ENCODE measurements at regions not wholly inside any gene's neighbourhood (a gene's known extent, or its start where the extent isn't known, plus 50 kb on each side); places are given as distances from the start of the nearest gene placed in this dataset.

DNA sequence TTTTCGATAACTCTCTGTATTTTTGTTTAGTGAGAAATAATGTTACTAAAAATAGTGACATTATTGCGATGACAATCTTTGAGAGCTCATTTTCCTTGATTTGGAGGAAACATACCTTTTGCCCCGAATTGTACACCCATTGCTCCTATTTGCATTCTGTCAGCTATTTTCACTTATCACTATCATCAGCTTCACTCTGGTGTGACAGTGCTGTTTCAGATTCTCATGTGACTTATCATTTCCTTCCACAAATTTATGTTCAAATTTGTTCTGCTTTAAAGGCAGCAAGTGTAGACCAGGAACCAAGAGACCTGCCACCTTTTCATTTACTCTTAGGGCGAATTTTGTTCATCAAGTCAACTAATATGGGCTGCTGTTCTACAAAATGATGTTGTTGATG, 179.4 kb downstream of the RBM46 start:
- H3K9me3 ChIP-seq (ENCODE audit: control insufficient read depth, insufficient read depth, low read length) = no peaks in the 10 kb centered on the region
- no peaks in the 10 kb centered on the region for H3K4me1 ChIP-seq (ENCODE audit: control insufficient read depth, low read length)
- TF ChIP-seq, protein P1, sequence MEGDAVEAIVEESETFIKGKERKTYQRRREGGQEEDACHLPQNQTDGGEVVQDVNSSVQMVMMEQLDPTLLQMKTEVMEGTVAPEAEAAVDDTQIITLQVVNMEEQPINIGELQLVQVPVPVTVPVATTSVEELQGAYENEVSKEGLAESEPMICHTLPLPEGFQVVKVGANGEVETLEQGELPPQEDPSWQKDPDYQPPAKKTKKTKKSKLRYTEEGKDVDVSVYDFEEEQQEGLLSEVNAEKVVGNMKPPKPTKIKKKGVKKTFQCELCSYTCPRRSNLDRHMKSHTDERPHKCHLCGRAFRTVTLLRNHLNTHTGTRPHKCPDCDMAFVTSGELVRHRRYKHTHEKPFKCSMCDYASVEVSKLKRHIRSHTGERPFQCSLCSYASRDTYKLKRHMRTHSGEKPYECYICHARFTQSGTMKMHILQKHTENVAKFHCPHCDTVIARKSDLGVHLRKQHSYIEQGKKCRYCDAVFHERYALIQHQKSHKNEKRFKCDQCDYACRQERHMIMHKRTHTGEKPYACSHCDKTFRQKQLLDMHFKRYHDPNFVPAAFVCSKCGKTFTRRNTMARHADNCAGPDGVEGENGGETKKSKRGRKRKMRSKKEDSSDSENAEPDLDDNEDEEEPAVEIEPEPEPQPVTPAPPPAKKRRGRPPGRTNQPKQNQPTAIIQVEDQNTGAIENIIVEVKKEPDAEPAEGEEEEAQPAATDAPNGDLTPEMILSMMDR (IDR thresholded peaks at IDR 0.05; ENCODE audit: low read depth, low read length, poor library complexity, severe bottlenecking) = no peak
- no peak for TF ChIP-seq EZH2phosphoT487 (IDR thresholded peaks at IDR 0.05; ENCODE audit: borderline replicate concordance, low read length)
- no peaks in the 10 kb centered on the region for H3K79me2 ChIP-seq (ENCODE audit: control insufficient read depth, low read length)
- no peak overlapping the region for H3K4me2 ChIP-seq (ENCODE audit: low read length)
- H3K36me3 ChIP-seq (ENCODE audit: control insufficient read depth, low read length) = no peaks in the 10 kb centered on the region
- H3K27ac ChIP-seq (ENCODE audit: low read depth, low read length) = no peak overlapping the region
- no peak overlapping the region for H3K4me3 ChIP-seq (ENCODE audit: low read length)
- H4K20me1 ChIP-seq (ENCODE audit: control insufficient read depth, insufficient read depth, low read depth, low read length) = no peaks in the 10 kb centered on the region
- H3F3A ChIP-seq (ENCODE audit: control insufficient read depth, insufficient read depth) = no peaks in the 10 kb centered on the region
- H3K9me2 ChIP-seq (replicated peaks; ENCODE audit: control insufficient read depth, low read length) = no peaks in the 10 kb centered on the region
- H3K27me3 ChIP-seq (ENCODE audit: control insufficient read depth, low read length) = no peaks in the 10 kb centered on the region

DNA sequence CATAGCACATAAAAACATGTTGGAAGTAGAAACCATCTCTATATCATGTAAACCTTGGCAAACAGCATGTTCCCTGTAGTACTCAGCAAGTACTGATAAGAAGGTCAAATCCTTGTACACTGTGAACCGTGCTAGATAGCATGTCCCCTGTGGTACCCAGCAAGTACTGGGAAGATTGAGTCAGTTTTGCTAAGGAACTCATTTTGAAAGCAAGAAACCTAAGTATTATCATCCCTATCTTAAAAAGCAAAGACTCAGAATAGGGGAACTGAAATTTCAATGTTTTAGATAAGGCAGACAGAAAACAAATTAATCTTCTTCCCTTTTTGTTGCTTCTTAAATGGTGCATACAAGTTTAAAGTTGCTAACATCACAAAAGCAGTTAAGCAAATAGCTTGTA, 180.2 kb downstream of the RBM46 start:
- Histone ChIP-seq H3K27me3 (ENCODE audit: control insufficient read depth, low read length) (no peaks in the 10 kb centered on the region), H3K27ac (ENCODE audit: low read depth, low read length) (no peak overlapping the region), H4K20me1 (ENCODE audit: control insufficient read depth, insufficient read depth, low read depth, low read length) (no peaks in the 10 kb centered on the region), H3K4me1 (ENCODE audit: control insufficient read depth, low read length) (no peaks in the 10 kb centered on the region), H3K4me2 (ENCODE audit: low read length) (no peak overlapping the region), H3K36me3 (ENCODE audit: control insufficient read depth, low read length) (no peaks in the 10 kb centered on the region), H3K4me3 (ENCODE audit: low read length) (no peak overlapping the region), H3K9me3 (ENCODE audit: control insufficient read depth, insufficient read depth, low read length) (no peaks in the 10 kb centered on the region), H3K79me2 (ENCODE audit: control insufficient read depth, low read length) (no peaks in the 10 kb centered on the region), H3K9me2 (replicated peaks; ENCODE audit: control insufficient read depth, low read length) (no peaks in the 10 kb centered on the region), H3F3A (ENCODE audit: control insufficient read depth, insufficient read depth) (no peaks in the 10 kb centered on the region)
- TF ChIP-seq, protein P1 (IDR thresholded peaks at IDR 0.05; ENCODE audit: low read depth, low read length, poor library complexity, severe bottlenecking) = no peak

DNA sequence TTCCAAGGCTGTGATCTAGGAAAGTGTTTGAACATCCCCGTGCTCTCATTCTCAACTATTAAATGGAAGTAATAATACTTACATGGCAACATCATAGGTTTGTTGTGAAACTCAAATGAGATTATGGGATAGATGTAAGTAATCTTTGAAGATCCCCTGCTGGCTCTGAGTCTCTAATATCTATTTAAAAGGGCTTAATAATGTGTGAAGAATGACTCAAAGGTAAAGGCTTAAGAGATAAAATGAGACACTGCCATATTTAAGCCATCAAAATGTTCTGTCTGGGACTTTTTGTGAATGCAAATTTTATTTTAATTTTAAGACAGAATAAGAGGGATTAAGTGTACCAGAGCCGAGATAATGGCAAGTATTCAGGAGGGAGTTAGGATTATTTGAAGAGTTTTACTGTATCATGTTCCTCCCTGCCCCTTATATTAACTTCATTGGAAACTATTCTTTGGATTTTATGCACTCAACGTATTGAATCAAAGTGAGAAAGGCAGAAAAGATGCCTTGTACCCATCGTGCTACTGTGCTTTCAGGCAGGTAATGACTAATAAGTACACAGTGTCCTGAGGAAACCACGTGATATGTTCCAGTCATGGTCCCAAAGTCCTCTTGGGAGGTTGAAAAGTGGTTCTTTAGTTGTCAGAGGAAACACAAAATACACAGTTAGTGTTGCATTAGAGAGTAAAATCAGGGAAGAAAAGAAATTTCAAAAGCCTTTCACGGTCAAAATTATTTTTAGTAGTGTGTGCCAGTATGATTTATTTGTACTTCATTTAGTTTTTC, 192.4 kb downstream of the RBM46 start:
- no peaks in the 10 kb centered on the region for H3K79me2 ChIP-seq (ENCODE audit: control insufficient read depth, low read length)
- H3K9me3 ChIP-seq (ENCODE audit: control insufficient read depth, insufficient read depth, low read length) = no peaks in the 10 kb centered on the region
- no peaks in the 10 kb centered on the region for H3F3A ChIP-seq (ENCODE audit: control insufficient read depth, insufficient read depth)
- no peak for TF ChIP-seq EZH2phosphoT487 (IDR thresholded peaks at IDR 0.05; ENCODE audit: borderline replicate concordance, low read length)
- TF ChIP-seq, protein P1 (IDR thresholded peaks at IDR 0.05; ENCODE audit: low read depth, low read length, poor library complexity, severe bottlenecking) = no peak
- no peak overlapping the region for H3K27ac ChIP-seq (ENCODE audit: low read depth, low read length)
- no peaks in the 10 kb centered on the region for H4K20me1 ChIP-seq (ENCODE audit: control insufficient read depth, insufficient read depth, low read depth, low read length)
- no peaks in the 10 kb centered on the region for H3K9me2 ChIP-seq (replicated peaks; ENCODE audit: control insufficient read depth, low read length)
- no peaks in the 10 kb centered on the region for H3K4me1 ChIP-seq (ENCODE audit: control insufficient read depth, low read length)
- no peaks in the 10 kb centered on the region for H3K36me3 ChIP-seq (ENCODE audit: control insufficient read depth, low read length)
- no peak overlapping the region for H3K4me3 ChIP-seq (ENCODE audit: low read length)
- no peak overlapping the region for H3K4me2 ChIP-seq (ENCODE audit: low read length)
- H3K27me3 ChIP-seq (ENCODE audit: control insufficient read depth, low read length) = no peaks in the 10 kb centered on the region
